HG03135 (cell line): ENCODE measurements at regions not wholly inside any gene's neighbourhood (a gene's known extent, or its start where the extent isn't known, plus 50 kb on each side); places are given as distances from the start of the nearest gene placed in this dataset.
"Not testable (repeated sequence)": the region's sequence is repeated elsewhere in the genome, so short reads cannot be mapped to it uniquely, and the experiment has no call there.

ENCODE experiments used
- ATAC-seq: cut with Tn5 transposase; IDR thresholded peaks from one replicate; pipeline ENCODE4 v1.9.1; 2021; ENCODE audit warnings: mild to moderate bottlenecking, moderate library complexity; ENCODE audit not compliant: unreplicated experiment

- no peak for ATAC-seq
Measured at GRCh38 chr4:171378323-171378722, 434.9 kb upstream of the GALNTL6 start.

DNA sequence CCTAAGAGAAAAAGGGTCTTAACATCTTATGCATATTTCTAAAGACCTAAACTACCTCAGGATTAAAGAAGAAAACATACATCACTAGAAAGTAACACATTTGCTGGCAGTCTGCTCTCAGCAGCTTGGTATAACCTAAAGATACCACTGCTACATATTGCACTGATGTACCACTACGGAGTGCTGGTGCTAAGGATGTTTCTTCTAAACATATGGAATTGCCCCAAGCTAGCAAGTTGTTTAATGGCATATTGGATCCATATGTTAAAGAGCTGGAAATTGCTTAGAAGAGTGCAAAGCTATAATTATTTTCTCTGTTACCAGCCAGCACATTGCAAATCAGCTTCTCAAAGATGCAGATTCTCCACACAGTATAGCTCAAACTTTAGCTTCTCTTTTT is 436.5 kb upstream of the GALNTL6 start:
- ATAC-seq = no peak

- ATAC-seq = no peak
Measured at GRCh38 chr4:171353535-171353934, 459.7 kb upstream of the GALNTL6 start.

GRCh38 chr4:171348090-171348489 is 465.1 kb upstream of the GALNTL6 start:
- ATAC-seq = no peak

GRCh38 chr4:171342646-171343045 is 470.6 kb upstream of the GALNTL6 start:
- no peak for ATAC-seq

- no peak for ATAC-seq
Measured at GRCh38 chr4:171340258-171340657, 472.9 kb upstream of the GALNTL6 start.

- ATAC-seq = no peak
Measured at GRCh38 chr4:171334549-171334948, 478.7 kb upstream of the GALNTL6 start.

GRCh38 chr4:171308661-171309060 is 504.5 kb upstream of the GALNTL6 start:
- no peak for ATAC-seq

DNA sequence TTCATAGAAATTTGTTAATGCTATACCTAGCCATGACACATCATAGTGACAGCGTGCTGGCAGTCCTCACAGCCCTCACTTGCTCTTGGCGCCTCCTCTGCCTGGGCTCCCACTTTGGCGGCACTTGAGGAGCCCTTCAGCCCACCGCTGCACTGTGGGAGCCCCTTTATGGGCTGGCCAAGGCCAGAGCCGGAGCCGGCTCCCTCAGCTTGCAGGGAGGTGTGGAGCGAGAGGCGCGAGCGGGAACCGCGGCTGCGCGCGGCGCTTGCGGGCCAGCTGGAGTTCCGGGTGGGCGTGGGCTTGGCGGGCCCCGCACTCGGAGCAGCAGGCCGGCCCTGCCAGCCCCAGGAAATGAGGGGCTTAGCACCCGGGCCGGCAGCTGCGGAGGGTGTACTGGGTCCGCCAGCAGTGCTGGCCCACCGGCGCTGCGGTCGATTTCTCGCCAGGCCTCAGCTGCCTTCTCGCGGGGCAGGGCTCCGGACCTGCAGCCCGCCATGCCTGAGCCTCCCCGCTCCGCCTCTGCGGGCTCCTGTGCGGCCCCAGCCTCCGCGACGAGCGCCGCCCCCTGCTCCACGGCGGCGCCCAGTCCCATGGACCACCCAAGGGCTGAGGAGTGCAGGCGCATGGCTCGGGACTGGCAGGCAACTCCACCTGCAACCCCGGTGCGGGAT is 515.0 kb upstream of the GALNTL6 start:
- not testable (repeated sequence) for ATAC-seq

- ATAC-seq = no peak
Measured at GRCh38 chr4:171288816-171289432, 524.3 kb upstream of the GALNTL6 start.

- ATAC-seq = no peak
Measured at GRCh38 chr4:171281359-171281758, 531.8 kb upstream of the GALNTL6 start.

GRCh38 chr4:171279131-171279530 is 534.1 kb upstream of the GALNTL6 start:
- no peak for ATAC-seq

DNA sequence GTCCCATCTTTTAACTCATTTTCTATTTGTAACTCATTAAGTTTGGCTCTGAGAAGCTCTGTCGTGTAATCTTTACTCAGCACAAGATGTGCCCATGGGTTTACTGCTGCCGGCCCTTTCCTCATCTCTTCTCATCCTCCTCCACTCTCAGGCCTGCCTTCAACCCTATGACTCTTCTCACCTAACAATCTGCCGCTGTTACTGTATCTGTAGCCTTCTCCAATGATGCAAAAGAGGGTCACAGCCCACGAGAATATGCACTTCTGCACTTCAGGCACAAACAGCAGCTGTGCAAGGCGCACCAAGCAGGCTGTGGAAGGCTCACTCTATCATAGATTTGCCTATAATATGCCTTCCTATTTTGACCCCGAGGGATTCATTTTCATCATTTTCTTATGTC is 546.5 kb upstream of the GALNTL6 start:
- no peak for ATAC-seq

DNA sequence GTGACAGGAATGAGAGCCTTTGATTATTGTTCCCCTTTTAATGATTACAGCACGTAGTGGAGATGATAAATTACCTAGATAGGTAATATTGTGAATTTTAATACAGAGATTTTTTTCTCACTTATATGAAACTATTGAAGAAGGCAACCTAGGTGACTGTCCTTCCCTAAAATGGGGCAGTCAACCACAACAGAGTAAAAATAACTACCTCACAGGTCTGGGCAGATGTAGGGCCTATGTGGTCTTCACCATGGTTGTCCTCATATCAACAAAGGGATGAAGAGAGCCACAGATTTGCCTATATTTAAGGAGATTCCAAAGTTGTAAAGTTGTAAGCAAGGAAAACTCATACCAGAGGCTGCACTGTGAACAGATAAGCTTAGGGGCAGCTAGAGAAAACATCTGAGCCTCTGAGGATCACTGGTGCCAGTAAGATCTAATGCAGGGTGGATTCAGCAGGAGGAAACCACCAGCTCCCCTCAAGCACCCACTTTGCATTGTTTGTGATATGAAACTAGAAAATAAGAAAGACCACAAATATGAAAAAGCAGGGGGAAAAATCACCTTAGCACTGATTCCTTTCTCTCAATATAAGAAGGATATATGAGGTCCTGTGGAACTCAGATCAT is 547.9 kb upstream of the GALNTL6 start:
- no peak for ATAC-seq

GRCh38 chr4:171256223-171256622 is 557.0 kb upstream of the GALNTL6 start:
- no peak for ATAC-seq

DNA sequence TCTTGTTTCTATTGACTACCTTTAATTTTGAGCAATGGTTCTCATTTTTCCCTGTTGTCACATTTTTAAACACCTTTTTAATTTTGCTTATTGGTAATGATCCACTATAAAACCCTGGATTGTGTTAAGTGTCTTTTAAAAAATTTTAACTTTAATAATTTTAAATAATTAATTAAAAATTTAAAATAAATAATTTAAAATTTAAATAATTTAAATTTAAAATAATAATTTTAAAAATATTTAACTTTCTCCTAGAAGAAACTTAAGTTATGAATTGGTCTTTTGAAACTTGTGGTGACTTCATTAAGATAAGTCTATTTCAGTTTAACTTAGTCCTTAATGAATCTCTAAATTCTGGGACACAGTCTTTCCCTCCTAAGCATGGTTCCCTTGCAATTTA is 566.3 kb upstream of the GALNTL6 start:
- ATAC-seq = no peak

- no peak for ATAC-seq
Measured at GRCh38 chr4:171242831-171243230, 570.4 kb upstream of the GALNTL6 start.

DNA sequence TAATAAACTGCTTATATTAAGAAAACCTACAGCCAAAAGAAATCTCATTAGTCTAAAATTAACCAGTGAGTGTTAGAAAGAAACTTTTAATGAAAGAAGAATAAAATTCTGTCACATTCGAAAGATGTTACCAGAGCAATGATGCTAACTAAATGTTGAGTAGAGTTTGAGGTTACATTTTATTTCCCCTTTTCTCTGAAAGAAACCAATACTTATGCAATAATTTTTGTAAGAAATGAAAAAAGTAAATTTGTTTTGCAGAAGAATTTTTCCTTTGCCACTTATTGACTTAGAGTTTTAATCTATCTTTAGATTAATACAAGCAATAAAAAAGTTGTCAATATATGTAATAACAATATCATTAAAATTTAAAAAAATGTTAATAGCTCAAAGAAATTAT is 574.0 kb upstream of the GALNTL6 start:
- ATAC-seq = no peak

DNA sequence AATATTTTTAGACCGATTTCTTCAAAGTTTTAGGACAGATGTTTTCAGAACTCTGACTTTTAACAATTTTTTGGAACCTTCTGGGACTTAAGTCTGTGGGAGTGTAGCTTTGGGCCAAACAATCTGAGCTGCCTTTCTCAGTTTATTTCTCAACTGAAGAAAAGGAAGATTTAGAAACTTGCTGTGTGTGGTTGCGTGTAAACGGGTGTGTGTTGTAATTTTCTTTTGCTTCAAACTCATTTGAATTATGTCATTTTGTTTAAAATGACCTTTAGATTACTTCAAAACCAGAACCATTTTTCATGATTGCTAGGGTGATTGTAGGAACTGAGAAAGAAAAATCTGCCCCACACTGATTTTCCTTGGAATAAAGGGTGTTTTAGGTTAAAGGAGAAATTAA is 577.7 kb upstream of the GALNTL6 start:
- no peak for ATAC-seq

- not testable (repeated sequence) for ATAC-seq
Measured at GRCh38 chr4:171229354-171229753, 583.9 kb upstream of the GALNTL6 start.

- ATAC-seq = no peak
Measured at GRCh38 chr4:171221181-171221580, 592.0 kb upstream of the GALNTL6 start.

DNA sequence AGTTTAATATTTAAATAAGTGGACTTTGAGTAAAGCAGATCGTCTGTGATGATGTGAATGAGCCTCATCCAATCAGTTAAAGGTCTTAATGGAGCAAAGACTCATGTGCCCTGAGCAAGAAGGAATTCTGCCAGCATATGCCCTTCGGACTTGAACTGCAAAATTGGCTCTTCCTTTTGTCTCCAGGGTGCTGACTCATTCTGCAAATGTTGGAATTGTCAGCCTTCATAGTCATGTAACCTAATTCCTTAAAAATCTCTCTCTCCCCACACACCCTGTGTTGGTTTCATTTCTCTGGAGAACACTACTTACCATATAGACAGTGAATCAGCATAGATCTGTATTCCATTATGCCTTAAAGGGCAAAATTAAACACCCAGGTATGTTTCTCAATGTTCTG is 609.8 kb upstream of the GALNTL6 start:
- ATAC-seq = no peak
